CD4-positive, alpha-beta T cell treated with Interleukin-4 for 4 hours (primary cell): ENCODE measurements at regions not wholly inside any gene's neighbourhood (a gene's known extent, or its start where the extent isn't known, plus 50 kb on each side); places are given as distances from the start of the nearest gene placed in this dataset.
"Not testable (repeated sequence)": the region's sequence is repeated elsewhere in the genome, so short reads cannot be mapped to it uniquely, and the experiment has no call there.

Experiments used
- DNase-seq: peaks from one replicate; pipeline ENCODE4 v3.0.0-alpha.2; 2020

DNA sequence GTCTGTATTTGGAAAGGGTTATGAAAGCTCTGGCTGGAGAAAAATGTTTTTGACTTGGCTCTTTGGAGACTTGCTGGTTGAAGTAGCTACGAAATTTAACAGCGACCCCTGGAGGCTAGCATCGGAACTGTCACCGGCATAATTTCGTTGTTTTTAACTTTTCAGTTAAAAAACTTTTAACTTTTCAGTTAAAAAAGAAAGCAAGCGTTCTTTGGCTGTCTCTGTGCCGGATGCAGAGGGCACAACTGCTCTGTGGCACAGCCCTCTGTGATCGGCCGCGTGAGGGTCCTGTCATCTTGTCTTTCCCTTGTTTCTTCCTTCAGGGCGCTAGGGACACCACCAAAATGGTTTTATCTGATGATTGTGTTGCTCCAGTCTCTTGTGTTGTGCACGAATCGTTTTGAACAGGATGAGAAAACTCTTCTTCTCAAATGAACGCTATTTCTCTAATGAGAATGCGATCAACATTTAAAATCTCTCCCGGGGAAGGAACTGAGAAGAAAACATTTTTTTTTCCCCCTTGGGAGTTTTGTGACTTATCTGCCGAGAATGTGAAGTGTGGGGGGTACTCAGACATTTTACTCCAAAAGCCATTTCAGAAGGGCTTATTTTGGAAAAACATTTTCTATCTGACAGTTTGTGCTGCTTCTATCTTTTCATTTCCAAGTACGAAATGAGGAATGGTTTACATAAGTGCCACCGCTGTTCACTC lies 57.1 kb downstream of the ADCYAP1 start:
- peak; percentile 32 for DNase-seq

GRCh38 chr18:963276-963675 lies 58.6 kb downstream of the ADCYAP1 start:
- DNase-seq, result no peak

DNA sequence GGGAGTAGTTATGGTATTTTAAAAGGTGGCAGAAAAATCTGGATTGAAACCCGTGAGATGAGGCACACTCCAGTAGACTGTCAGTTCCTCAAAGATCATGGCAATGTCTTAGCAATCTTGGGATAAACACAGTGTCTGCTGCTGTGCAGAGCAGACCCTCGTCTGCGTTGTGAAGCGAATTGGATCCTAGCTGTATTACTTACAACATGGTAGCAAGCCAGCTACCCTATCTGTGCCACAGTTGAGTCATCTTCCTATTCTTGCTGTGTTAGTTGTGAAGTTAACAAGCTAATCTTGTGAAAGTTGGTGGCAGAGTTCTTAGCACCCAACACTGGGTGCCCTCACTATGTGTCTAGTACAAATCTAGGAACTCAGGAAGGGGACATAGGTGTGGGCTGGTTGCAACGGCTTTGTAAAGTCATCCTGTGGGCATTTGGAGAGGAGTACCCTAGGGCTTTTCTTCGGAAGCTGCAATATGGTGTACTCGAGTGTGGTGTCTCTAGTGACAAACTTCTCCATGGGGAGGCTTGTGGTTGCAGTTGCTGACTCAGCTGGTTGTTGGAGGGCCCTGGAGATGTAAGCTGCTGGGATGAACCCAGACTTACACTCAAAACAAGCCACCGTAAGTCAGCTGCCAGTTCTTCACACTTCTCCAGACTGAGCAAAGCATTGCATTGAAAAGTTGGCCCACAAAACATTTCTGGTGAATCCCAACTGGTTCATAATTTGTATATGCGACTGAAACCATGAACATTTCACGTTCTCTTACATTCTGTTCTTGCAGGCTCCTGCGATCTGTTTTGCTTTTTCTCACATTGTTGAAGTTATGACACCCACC lies 61.5 kb downstream of the ADCYAP1 start:
- no peak for DNase-seq

DNA sequence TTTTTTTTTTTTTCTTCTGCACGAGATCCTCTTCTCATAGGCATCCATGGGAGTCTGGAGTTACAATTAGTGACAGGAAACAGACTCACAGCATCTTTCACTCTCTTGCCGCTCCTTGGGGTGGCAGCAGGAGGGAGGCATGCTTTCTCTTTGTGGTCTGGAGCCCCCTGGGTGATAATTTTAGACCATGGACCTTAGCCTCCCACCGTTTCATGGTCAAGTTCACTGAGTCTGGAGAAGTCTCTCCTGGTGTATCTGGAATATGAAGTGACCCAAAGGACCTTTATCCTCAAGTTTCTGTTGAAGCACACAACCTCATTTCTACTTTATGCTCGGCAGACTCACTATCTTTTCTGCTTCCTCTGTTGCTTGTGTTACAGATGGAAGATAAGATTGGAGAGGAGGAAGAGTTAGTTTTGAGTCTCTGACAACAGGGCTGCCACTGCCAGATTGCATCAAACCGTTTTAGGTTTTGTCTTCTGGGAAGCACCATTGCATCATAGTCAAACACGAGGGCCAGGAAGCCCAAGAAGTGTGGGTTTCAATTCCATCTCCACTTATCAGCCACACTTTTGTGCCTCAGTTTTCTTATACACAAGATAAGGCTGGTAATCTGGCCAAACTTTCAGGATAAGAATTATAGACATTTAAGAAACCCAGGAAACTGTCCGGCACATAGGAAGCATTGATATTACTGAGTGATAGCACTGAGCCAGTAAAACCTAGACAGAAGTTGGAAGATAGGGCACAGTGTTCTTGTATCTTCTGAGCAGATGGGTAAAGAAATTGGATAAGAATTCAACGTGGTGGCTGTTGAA lies 62.3 kb downstream of the ADCYAP1 start:
- DNase-seq, result no peak

DNA sequence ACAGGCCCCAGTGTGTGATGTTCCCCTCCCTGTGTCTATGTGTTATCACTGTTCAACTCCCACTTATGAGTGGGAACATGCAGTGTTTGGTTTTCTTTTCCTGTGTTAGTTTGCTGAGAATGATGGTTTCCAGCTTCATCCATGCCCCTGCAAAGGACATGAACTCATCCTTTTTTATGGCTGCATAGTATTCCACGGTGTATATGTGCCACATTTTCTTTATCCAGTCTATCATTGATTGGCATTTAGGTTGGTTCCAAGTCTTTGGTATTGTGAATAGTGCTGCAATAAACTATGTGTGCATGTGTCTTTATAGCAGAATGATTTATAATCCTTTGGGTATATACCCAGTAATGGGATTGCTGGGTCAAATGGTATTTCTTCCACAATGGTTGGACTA lies 64.2 kb downstream of the ADCYAP1 start:
- DNase-seq, result not testable (repeated sequence)

GRCh38 chr18:969311-969710 lies 64.6 kb downstream of the ADCYAP1 start:
- not testable (repeated sequence) for DNase-seq

- not testable (repeated sequence) for DNase-seq
Observed at GRCh38 chr18:974606-975005, 69.9 kb downstream of the ADCYAP1 start.

DNA sequence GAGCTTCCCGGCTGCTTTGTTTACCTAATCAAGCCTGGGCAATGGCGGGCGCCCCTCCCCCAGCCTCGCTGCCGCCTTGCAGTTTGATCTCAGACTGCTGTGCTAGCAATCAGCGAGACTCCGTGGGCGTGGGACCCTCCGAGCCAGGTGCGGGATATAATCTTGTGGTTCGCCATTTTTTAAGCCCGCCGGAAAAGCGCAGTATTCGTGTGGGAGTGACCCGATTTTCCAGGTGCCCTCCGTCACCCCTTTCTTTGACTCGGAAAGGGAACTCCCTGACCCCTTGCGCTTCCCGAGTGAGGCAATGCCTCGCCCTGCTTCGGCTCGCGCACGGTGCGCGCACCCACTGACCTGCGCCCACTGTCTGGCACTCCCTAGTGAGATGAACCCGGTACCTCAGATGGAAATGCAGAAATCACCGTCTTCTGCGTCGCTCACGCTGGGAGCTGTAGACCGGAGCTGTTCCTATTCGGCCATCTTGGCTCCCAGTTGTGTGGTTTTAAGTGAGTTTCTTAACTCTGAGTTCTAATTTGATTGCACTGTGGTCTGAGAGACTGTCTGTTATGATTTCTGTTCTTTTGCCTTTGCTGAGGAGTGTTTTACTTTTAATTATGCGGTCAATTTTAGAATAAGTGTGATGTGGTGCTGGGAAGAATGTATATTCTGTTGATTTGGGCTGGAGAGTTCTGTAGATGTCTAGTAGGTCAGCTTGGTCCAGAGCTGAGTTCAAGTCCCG lies 71.9 kb downstream of the ADCYAP1 start:
- DNase-seq, result not testable (repeated sequence)

GRCh38 chr18:977327-977726 lies 72.7 kb downstream of the ADCYAP1 start:
- not testable (repeated sequence) for DNase-seq

DNA sequence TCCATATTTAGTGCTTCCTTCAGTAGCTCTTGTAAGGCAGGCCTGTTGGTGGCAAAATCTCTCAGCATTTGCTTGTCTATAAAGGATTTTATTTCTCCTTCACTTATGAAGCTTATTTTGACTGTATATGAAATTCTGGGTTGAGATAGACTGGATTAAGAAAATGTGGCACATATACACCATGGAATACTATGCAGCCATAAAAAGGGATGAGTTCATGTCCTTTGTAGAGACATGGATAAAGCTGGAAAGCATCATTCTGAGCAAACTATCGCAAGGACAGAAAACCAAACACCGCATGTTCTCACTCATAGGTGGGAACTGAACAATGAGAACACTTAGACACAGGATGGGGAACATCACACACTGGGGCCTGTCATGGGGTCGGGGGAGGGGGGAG lies 73.1 kb downstream of the ADCYAP1 start:
- not testable (repeated sequence) for DNase-seq

- no peak for DNase-seq
Observed at GRCh38 chr18:980586-980985, 75.9 kb downstream of the ADCYAP1 start.

- no peak for DNase-seq
Observed at GRCh38 chr18:984004-984403, 79.3 kb downstream of the ADCYAP1 start.

DNA sequence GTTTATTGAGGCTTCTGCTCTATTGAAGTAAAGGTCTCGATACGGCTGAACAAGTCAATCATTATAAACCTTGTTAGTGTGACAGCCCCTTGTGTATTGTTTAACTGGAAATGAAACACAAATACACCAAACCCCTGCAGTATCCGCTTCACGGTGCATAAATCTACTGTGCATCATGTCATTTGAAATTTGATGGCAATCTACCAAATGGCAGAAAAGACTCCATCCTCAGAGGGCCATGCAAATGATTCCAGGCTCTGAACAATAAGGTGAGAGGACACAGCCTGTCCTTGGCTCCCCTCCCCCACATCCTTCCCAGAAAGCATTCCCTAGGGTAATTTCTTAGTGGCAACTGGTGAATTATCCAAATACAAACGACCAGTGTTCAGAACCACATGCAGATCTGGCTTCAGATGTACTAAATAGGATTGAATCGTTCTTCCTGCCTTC lies 80.6 kb downstream of the ADCYAP1 start:
- no peak for DNase-seq

DNA sequence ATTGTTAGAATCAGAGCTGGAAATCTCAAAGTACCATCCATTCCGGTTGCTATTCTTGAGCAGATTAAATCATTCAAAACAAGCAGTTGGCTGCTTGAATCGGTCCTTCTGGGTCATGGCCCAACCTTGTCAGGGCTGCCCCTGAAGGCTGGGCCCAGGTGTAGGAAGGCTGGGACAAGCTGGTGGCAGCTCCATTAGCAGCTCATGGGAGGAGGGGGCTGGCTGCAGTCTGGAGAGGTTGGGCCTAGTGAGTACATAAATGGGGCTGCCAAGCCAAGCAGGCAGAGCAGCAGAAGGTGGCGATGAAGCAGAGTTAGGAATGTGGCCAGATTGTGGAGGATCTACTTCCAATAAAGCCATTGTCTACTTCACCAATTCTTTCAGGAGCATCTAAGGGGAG lies 81.4 kb downstream of the ADCYAP1 start:
- DNase-seq, result no peak

DNA sequence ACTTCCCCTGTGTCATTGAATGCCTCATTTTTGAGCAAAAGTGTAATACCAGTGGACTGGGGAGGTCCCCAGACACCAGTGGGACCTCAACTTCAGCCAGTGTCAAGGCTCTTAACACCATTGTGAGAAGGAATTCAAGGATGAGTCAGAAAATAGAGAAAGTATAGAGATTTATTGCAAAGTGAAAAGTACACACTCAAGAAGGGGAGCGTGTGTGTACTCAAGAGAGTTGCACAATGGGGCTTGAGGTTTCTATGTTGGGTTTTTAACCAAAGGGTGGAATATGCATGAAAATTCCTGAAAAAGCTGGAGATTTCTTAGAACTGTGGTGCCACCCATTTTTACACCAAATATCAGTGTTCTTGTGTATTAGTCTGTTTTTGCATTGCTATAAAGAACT lies 81.9 kb downstream of the ADCYAP1 start:
- no peak for DNase-seq

DNA sequence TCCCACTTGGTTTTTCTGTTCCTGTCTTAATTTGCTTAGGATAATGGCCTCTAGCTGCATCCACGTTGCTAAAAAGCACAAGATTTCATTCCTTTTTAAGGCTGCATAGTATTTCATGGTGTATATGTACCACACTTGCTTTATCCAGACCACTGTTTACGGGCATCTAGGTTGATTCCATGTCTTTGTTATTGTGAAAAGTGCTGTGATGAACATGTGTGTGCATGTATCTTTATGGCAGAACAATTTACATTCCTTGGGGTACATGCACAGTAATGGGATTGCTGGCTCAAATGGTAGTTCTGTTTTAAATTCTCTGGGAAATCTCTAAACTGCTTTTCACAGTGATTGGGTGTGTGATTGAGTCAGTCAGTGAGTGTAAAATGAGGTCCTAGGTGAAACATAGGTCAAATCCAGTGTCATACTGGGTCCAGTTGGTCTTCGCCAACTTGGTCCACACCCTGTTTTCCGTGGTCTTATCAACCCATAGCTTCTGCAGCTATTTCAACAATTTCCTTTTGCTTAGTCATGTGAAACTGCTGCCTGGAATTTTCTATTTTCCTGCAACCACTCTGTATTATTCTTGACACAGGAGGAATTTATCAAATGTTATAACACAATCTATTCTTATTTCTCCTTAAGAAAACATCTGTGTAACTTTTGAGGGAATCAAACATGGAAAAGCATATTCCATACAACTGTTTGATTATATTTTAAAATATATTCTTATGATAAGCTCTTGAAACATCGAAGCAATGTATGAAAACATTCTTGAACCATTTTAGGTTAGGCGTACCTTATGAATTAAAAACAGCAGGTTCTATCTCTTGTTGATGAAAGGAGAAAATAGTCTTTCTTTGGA lies 82.9 kb downstream of the ADCYAP1 start:
- no peak for DNase-seq

- no peak for DNase-seq
Observed at GRCh38 chr18:989425-989824, 84.8 kb downstream of the ADCYAP1 start.

DNA sequence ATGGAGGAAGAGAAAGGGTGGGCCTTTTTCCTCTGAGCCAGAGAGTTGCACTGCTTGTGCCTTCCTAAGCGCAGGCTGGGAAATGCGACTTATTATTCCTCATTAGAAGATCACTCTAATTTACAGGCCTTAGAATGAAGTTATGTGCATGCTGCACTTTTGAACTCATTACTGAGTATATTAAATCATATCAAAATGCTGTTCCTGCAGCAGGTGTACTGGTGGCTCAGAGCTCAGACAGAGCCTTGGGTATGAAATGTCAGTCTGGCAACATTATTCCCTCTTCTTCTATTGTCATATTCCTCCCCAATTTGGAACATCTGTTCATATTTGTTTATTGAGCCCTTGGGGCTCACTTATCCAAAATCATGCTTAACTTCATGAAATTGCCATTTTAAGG lies 85.5 kb downstream of the ADCYAP1 start:
- DNase-seq, result no peak

GRCh38 chr18:991441-991840 lies 86.8 kb downstream of the ADCYAP1 start:
- no peak for DNase-seq

DNA sequence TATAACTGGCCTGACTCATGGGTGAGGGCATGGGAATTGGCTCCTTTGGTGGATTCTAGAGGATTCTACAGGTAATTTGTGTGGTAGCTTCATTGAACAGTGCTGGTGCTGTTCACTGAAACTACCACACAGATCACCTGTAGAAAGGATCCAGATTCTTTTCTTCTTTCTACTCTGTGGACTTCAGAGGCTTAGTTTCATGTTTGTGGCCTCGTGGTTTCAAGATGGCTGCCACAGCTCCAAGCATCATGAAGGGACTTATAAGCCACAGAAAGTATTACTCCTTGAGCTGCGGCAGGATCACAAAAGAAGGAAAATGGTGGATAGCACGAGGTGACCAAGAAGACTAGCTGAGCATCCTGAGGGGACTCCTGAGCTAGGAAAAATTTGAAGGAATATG lies 88.9 kb downstream of the ADCYAP1 start:
- no peak for DNase-seq

DNA sequence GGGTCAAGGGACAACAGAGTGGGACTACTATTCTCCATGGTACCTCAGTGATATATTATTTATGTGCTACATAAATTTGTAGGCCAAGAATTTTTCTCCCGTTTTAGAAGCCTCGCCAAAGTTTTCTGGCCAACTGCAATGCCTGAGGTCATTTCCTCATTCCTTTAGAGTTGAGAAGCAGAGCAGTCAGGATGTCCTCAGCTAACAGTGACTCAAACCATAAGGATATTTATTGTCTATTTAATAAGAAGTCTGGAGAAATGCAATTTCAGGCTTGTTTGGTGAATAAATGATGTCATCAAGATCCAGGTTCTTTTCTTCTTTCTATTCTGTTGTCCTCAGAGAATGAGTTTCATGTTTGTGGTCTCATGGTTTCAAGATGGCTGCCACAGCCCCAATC lies 91.0 kb downstream of the ADCYAP1 start:
- no peak for DNase-seq

GRCh38 chr18:997499-997898 lies 92.8 kb downstream of the ADCYAP1 start:
- DNase-seq, result no peak
